Uterus (tissue), 3 donors: ENCODE measurements at regions not wholly inside any gene's neighbourhood (a gene's known extent, or its start where the extent isn't known, plus 50 kb on each side); places are given as distances from the start of the nearest gene placed in this dataset.

Source experiments
- DNase-seq, 2 donors: peaks; one replicate each; pipeline ENCODE4 v3.0.0-alpha.2; 2019 to 2020
- H3K27ac ChIP-seq, 2 donors: fragments of 200-600 bp; sonication (generic); 1 replicate in 1 of 2; 2 replicates in 1 of 2; pipeline ENCODE4 v1.5.1; 2016 to 2018
- H3K27me3 ChIP-seq, 2 donors: fragments of 200-600 bp; sonication (generic); one replicate each; pipeline ENCODE4 v1.5.1; 2018 to 2019; ENCODE audit warnings: control low read depth in 1 of 2
- H3K36me3 ChIP-seq, 2 donors: fragments of 200-600 bp; sonication (generic); one replicate each; pipeline ENCODE4 v1.5.1; 2019; ENCODE audit warnings: control low read depth in 1 of 2
- H3K4me1 ChIP-seq, 2 donors: fragments of 200-600 bp; sonication (generic); one replicate each; pipeline ENCODE4 v1.5.1; 2018 to 2019; ENCODE audit warnings: control low read depth in 1 of 2
- H3K4me3 ChIP-seq, 2 donors: fragments of 200-600 bp; sonication (generic); 1 replicate in 1 of 2; 2 replicates in 1 of 2; pipeline ENCODE4 v1.5.1; 2018 to 2019; ENCODE audit warnings: mild to moderate bottlenecking in 1 of 2
- H3K9me3 ChIP-seq, 2 donors: fragments of 200-600 bp; sonication (generic); one replicate each; pipeline ENCODE4 v1.5.1; 2019; ENCODE audit warnings: control low read depth in 1 of 2
- CTCF ChIP-seq, 4 experiments: fragments of 200-600 bp in 2 of 4; fragments of 450-650 bp in 2 of 4; sonication (generic) in 2 of 4; IDR thresholded peaks; one replicate each; pipeline ENCODE4 v1.5.1; 2016 to 2019; ENCODE audit warnings: antibody characterized with exemption in 4 of 4, mild to moderate bottlenecking in 2 of 4, moderate library complexity in 1 of 4
- POLR2A ChIP-seq, 2 donors: fragments of 450-650 bp; IDR thresholded peaks; one replicate each; pipeline ENCODE4 v1.6.1; 2016; ENCODE audit warnings: antibody characterized with exemption in 2 of 2, mild to moderate bottlenecking in 1 of 2, moderate library complexity in 1 of 2
- intact Hi-C: fragments of 100-400 bp; cut with DNase I; formaldehyde crosslinking; loops from one replicate; pipeline ENCODE4 v1.15.1; 2023; ENCODE audit warnings: low total_unique reads
- donor health status: DM: yes; HTN: yes; CAD: no.

GRCh38 chr1:29643838-29644440 lies 407.6 kb downstream of the PTPRU start:
- TF ChIP-seq CTCF (IDR thresholded peaks at IDR 0.05) = no peak
- TF ChIP-seq POLR2A (IDR thresholded peaks at IDR 0.05) = no peak
- H3K27me3 ChIP-seq = no peaks in the 10 kb centered on the region
- no peaks in the 10 kb centered on the region for H3K4me1 ChIP-seq
- intact Hi-C loops = no loop called here
- DNase-seq = no peak
- H3K36me3 ChIP-seq = no peaks in the 10 kb centered on the region
- H3K9me3 ChIP-seq = no peaks in the 10 kb centered on the region
- no peak overlapping the region for H3K27ac ChIP-seq
- H3K4me3 ChIP-seq = no peak overlapping the region

GRCh38 chr1:29643281-29643680 lies 407.0 kb downstream of the PTPRU start:
- H3K4me3 ChIP-seq = no peak overlapping the region
- no peaks in the 10 kb centered on the region for H3K9me3 ChIP-seq
- no peak overlapping the region for H3K27ac ChIP-seq
- DNase-seq = no peak
- intact Hi-C loops = no loop called here
- no peaks in the 10 kb centered on the region for H3K36me3 ChIP-seq
- no peaks in the 10 kb centered on the region for H3K4me1 ChIP-seq
- TF ChIP-seq CTCF (IDR thresholded peaks at IDR 0.05) (no peak), POLR2A (IDR thresholded peaks at IDR 0.05) (no peak)
- H3K27me3 ChIP-seq = no peaks in the 10 kb centered on the region

- intact Hi-C loops = no loop called here
- no peak for DNase-seq
- H3K27ac ChIP-seq = no peak overlapping the region
- H3K4me1 ChIP-seq = no peaks in the 10 kb centered on the region
- H3K27me3 ChIP-seq = no peaks in the 10 kb centered on the region
- TF ChIP-seq CTCF (IDR thresholded peaks at IDR 0.05) (no peak), POLR2A (IDR thresholded peaks at IDR 0.05) (no peak)
- H3K4me3 ChIP-seq = no peak overlapping the region
- no peaks in the 10 kb centered on the region for H3K36me3 ChIP-seq
- no peaks in the 10 kb centered on the region for H3K9me3 ChIP-seq
These were observed 406.2 kb downstream of the PTPRU start for GRCh38 chr1:29642519-29642918.

- Histone ChIP-seq H3K36me3 (no peaks in the 10 kb centered on the region), H3K9me3 (no peaks in the 10 kb centered on the region), H3K4me1 (no peaks in the 10 kb centered on the region), H3K4me3 (no peak overlapping the region), H3K27me3 (no peaks in the 10 kb centered on the region), H3K27ac (no peak overlapping the region)
- no peak for TF ChIP-seq POLR2A (IDR thresholded peaks at IDR 0.05)
- no peak for TF ChIP-seq CTCF (IDR thresholded peaks at IDR 0.05)
- no peak for DNase-seq
- intact Hi-C loops = no loop called here
These were observed 405.6 kb downstream of the PTPRU start for GRCh38 chr1:29641921-29642320.

- Histone ChIP-seq H3K36me3 (no peaks in the 10 kb centered on the region), H3K27me3 (no peaks in the 10 kb centered on the region), H3K4me3 (no peak overlapping the region), H3K9me3 (no peaks in the 10 kb centered on the region), H3K4me1 (no peaks in the 10 kb centered on the region), H3K27ac (no peak overlapping the region)
- TF ChIP-seq CTCF (IDR thresholded peaks at IDR 0.05) (no peak), POLR2A (IDR thresholded peaks at IDR 0.05) (no peak)
- intact Hi-C loops = no loop called here
- DNase-seq = no peak
These were observed 404.1 kb downstream of the PTPRU start for GRCh38 chr1:29640428-29640785.
